HepG2 (cell line): ENCODE measurements at regions not wholly inside any gene's neighbourhood (a gene's known extent, or its start where the extent isn't known, plus 50 kb on each side); places are given as distances from the start of the nearest gene placed in this dataset.

Source experiments
- EEA1 ChIP-seq: sonication (generic); formaldehyde crosslinking; IDR thresholded peaks from 2 replicates; pipeline ENCODE4 v1.5.1; 2020; ENCODE audit warnings: mild to moderate bottlenecking, missing genetic modification reagents, borderline replicate concordance
- ISL2 ChIP-seq: sonication (generic); formaldehyde crosslinking; IDR thresholded peaks from 2 replicates; pipeline ENCODE4 v1.5.0; 2020; ENCODE audit warnings: missing genetic modification reagents
- NFKB2 ChIP-seq: sonication (generic); formaldehyde crosslinking; IDR thresholded peaks from 2 replicates; pipeline ENCODE4 v1.4.0; 2020; ENCODE audit warnings: missing genetic modification reagents, borderline replicate concordance
- RNF2 ChIP-seq: fragments of 450-650 bp; conservative IDR thresholded peaks from 2 replicates; pipeline ENCODE4 v1.6.1; 2016; ENCODE audit warnings: low read depth
- ZNF34 ChIP-seq: sonication (generic); formaldehyde crosslinking; IDR thresholded peaks from 2 replicates; pipeline ENCODE4 v1.4.0; 2020; ENCODE audit warnings: mild to moderate bottlenecking, missing genetic modification reagents, borderline replicate concordance
- TF ChIP-seq, protein P1 (sequence below): sonication (generic); formaldehyde crosslinking; IDR thresholded peaks from 2 replicates; pipeline ENCODE4 v1.5.0; 2020; ENCODE audit warnings: mild to moderate bottlenecking, missing genetic modification reagents, borderline replicate concordance
- TF ChIP-seq, protein P2 (sequence below): sonication (generic); formaldehyde crosslinking; IDR thresholded peaks from 2 replicates; pipeline ENCODE4 v1.4.0; 2020; ENCODE audit warnings: missing genetic modification reagents

DNA sequence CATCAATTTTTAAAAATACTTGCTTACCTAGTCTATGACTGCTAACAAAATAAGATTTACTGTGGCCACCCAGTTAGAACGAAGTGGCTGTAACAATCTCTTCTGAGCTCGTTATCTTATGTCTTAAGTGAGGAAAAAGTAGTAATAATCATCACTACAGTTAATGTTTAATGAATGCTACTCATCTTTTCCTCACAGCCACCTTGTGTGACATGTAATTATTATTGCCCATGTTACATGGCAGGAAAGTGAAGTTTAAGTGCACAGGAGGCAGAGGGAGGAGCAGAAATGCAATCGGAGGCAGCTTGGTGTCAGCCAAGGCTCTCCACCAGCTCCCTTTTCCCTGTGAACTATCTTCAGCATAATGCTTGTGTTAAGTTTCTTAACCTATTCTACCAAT, 260.3 kb downstream of the B3GLCT start (continued):
- TF ChIP-seq, protein P1, sequence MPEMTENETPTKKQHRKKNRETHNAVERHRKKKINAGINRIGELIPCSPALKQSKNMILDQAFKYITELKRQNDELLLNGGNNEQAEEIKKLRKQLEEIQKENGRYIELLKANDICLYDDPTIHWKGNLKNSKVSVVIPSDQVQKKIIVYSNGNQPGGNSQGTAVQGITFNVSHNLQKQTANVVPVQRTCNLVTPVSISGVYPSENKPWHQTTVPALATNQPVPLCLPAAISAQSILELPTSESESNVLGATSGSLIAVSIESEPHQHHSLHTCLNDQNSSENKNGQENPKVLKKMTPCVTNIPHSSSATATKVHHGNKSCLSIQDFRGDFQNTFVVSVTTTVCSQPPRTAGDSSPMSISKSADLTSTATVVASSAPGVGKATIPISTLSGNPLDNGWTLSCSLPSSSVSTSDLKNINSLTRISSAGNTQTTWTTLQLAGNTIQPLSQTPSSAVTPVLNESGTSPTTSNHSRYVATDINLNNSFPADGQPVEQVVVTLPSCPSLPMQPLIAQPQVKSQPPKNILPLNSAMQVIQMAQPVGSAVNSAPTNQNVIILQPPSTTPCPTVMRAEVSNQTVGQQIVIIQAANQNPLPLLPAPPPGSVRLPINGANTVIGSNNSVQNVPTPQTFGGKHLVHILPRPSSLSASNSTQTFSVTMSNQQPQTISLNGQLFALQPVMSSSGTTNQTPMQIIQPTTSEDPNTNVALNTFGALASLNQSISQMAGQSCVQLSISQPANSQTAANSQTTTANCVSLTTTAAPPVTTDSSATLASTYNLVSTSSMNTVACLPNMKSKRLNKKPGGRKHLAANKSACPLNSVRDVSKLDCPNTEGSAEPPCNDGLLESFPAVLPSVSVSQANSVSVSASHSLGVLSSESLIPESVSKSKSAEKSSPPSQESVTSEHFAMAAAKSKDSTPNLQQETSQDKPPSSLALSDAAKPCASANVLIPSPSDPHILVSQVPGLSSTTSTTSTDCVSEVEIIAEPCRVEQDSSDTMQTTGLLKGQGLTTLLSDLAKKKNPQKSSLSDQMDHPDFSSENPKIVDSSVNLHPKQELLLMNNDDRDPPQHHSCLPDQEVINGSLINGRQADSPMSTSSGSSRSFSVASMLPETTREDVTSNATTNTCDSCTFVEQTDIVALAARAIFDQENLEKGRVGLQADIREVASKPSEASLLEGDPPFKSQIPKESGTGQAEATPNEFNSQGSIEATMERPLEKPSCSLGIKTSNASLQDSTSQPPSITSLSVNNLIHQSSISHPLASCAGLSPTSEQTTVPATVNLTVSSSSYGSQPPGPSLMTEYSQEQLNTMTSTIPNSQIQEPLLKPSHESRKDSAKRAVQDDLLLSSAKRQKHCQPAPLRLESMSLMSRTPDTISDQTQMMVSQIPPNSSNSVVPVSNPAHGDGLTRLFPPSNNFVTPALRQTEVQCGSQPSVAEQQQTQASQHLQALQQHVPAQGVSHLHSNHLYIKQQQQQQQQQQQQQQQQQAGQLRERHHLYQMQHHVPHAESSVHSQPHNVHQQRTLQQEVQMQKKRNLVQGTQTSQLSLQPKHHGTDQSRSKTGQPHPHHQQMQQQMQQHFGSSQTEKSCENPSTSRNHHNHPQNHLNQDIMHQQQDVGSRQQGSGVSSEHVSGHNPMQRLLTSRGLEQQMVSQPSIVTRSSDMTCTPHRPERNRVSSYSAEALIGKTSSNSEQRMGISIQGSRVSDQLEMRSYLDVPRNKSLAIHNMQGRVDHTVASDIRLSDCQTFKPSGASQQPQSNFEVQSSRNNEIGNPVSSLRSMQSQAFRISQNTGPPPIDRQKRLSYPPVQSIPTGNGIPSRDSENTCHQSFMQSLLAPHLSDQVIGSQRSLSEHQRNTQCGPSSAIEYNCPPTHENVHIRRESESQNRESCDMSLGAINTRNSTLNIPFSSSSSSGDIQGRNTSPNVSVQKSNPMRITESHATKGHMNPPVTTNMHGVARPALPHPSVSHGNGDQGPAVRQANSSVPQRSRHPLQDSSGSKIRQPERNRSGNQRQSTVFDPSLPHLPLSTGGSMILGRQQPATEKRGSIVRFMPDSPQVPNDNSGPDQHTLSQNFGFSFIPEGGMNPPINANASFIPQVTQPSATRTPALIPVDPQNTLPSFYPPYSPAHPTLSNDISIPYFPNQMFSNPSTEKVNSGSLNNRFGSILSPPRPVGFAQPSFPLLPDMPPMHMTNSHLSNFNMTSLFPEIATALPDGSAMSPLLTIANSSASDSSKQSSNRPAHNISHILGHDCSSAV (CRISPR knock-in tag): no peak
- TF ChIP-seq, protein P2, sequence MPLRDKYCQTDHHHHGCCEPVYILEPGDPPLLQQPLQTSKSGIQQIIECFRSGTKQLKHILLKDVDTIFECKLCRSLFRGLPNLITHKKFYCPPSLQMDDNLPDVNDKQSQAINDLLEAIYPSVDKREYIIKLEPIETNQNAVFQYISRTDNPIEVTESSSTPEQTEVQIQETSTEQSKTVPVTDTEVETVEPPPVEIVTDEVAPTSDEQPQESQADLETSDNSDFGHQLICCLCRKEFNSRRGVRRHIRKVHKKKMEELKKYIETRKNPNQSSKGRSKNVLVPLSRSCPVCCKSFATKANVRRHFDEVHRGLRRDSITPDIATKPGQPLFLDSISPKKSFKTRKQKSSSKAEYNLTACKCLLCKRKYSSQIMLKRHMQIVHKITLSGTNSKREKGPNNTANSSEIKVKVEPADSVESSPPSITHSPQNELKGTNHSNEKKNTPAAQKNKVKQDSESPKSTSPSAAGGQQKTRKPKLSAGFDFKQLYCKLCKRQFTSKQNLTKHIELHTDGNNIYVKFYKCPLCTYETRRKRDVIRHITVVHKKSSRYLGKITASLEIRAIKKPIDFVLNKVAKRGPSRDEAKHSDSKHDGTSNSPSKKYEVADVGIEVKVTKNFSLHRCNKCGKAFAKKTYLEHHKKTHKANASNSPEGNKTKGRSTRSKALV (CRISPR knock-in tag): no peak
- TF ChIP-seq RNF2: no peak
- TF ChIP-seq EEA1 (CRISPR knock-in tag): no peak
- TF ChIP-seq ISL2: no peak
- no peak for TF ChIP-seq NFKB2 (CRISPR knock-in tag)
- no peak for TF ChIP-seq ZNF34 (CRISPR knock-in tag)
- TF ChIP-seq, all 625 proteins: peak for 0
